ENCODE measurements at regions not wholly inside any gene's neighbourhood (a gene's known extent, or its start where the extent isn't known, plus 50 kb on each side); places are given as distances from the start of the nearest gene placed in this dataset.

DNA sequence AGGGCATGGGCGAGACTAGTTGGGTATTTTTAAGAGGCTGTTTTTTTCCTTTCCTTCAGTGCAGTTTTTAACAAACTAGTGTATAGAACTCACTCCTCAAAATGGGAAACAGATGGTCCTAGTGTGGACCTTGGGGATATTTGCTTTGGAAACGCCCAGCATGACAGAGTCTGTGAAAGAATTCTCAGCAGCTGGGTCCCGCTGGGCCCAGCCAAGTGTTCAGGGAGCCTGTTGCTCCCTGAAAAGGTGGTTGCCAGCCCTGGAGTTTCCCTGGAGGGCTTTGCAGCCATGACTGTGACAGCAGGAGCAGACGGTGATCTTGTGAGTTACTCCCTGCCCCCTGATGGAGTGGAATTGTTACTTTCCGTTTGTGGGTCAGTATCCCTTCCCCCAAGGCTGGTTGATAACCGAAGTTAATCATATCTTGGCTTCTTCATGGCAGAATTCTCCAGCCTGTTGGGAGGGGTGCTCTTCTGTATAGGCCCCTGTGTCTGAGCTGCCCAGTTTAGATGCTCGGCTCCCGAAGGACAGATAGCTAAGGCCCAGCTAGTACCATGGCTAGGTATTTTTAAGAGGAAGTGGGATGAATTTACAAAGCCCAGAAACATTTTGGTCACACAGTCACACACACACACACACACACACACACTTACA lies 278.6 kb upstream of the HABP2 start:
- Histone ChIP-seq H3K4me1 (ENCODE audit: control insufficient read depth, insufficient read depth, low read length) (peaks cover 4% of the 10 kb centered on the region; the same call in 1 of the 2 replicates), H3K36me3 (ENCODE audit: control insufficient read depth, insufficient read depth, low read length) (no peaks in the 10 kb centered on the region), H3K27me3 (ENCODE audit: control insufficient read depth, insufficient read depth, low read length) (no peaks in the 10 kb centered on the region), H3K27ac (ENCODE audit: low read depth, low read length) (no peak overlapping the region), H3K9ac (ENCODE audit: low read depth, low read length) (no peak overlapping the region), H3K9me3 (ENCODE audit: control insufficient read depth, insufficient read depth, low read length) (0 out of 2 replicates have a peak, but pooled peaks cover 3% of the 10 kb centered on the region), H3K4me3 (ENCODE audit: low read depth, low read length) (no peak overlapping the region)

DNA sequence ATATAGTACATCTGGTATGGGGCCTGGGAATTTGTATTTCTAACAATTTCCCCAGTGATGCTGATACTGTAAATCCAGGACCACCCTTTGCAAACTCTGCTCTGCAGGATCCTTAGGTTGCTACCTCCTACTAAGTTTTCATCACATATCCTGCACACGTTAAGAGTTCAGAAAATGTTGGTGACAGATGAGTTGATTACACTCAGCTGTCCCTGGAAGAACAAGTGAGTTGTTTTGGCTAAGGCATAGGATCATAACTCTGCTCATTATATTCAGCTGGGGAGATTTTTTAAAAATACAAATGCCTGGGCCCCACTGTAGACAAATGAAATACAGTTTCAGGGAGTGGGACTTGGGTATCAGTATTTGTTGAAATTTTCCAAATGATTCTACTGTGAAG lies 274.6 kb upstream of the HABP2 start:
- H3K27ac ChIP-seq (ENCODE audit: low read depth, low read length): no peak overlapping the region
- no peak overlapping the region for H3K9ac ChIP-seq (ENCODE audit: low read depth, low read length)
- H3K4me1 ChIP-seq (ENCODE audit: control insufficient read depth, insufficient read depth, low read length): peaks cover 1% of the 10 kb centered on the region; the same call in 1 of the 2 replicates
- no peaks in the 10 kb centered on the region for H3K36me3 ChIP-seq (ENCODE audit: control insufficient read depth, insufficient read depth, low read length)
- H3K27me3 ChIP-seq (ENCODE audit: control insufficient read depth, insufficient read depth, low read length): no peaks in the 10 kb centered on the region
- H3K4me3 ChIP-seq (ENCODE audit: low read depth, low read length): no peak overlapping the region
- H3K9me3 ChIP-seq (ENCODE audit: control insufficient read depth, insufficient read depth, low read length): 0 out of 2 replicates have a peak, but pooled peaks cover 3% of the 10 kb centered on the region

DNA sequence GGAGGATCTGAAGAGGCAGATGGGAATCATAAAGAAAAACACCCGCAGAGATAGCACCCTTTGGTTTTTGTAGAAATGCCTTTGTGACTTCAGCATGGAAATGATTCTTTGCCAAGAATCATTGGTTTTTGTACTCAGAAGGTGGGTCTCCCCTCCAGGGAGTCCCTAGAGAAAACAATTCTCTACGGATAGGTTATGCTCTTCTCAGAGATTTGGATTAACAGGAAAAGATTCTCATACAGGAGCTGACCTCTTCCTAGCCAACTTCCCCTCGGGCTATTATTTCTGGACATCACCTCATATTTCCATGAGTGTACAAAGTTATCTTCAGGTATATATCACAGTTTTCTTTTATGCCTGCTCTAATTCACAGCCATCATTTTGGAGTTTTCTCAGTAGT lies 274.2 kb upstream of the HABP2 start:
- no peak overlapping the region for H3K4me3 ChIP-seq (ENCODE audit: low read depth, low read length)
- H3K36me3 ChIP-seq (ENCODE audit: control insufficient read depth, insufficient read depth, low read length): no peaks in the 10 kb centered on the region
- no peak overlapping the region for H3K9ac ChIP-seq (ENCODE audit: low read depth, low read length)
- H3K27ac ChIP-seq (ENCODE audit: low read depth, low read length): no peak overlapping the region
- 0 out of 2 replicates have a peak, but pooled peaks cover 3% of the 10 kb centered on the region for H3K9me3 ChIP-seq (ENCODE audit: control insufficient read depth, insufficient read depth, low read length)
- H3K4me1 ChIP-seq (ENCODE audit: control insufficient read depth, insufficient read depth, low read length): no peaks in the 10 kb centered on the region
- H3K27me3 ChIP-seq (ENCODE audit: control insufficient read depth, insufficient read depth, low read length): no peaks in the 10 kb centered on the region

DNA sequence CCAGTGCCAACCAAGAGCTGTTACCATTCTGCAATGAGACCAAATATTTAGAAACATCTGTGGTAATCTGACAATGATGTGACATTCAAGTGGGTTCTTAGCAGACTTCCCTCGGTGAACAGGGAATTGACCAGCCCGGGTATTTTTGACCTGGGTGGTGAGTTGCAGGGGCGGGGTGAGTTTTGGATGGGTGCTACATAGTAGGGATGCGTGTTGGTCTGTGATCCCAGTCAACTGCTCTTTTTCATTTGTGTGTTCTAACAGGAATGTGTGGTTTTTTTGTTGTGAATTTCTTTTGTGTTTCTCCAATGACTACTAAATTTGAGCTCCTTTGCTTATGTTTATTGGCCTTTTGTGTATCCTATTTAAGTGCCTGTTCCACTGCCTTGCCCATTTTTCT lies 273.6 kb upstream of the HABP2 start:
- H3K27me3 ChIP-seq (ENCODE audit: control insufficient read depth, insufficient read depth, low read length): no peaks in the 10 kb centered on the region
- H3K27ac ChIP-seq (ENCODE audit: low read depth, low read length): no peak overlapping the region
- H3K36me3 ChIP-seq (ENCODE audit: control insufficient read depth, insufficient read depth, low read length): no peaks in the 10 kb centered on the region
- no peak overlapping the region for H3K9ac ChIP-seq (ENCODE audit: low read depth, low read length)
- H3K4me3 ChIP-seq (ENCODE audit: low read depth, low read length): no peak overlapping the region
- no peaks in the 10 kb centered on the region for H3K4me1 ChIP-seq (ENCODE audit: control insufficient read depth, insufficient read depth, low read length)
- 0 out of 2 replicates have a peak, but pooled peaks cover 3% of the 10 kb centered on the region for H3K9me3 ChIP-seq (ENCODE audit: control insufficient read depth, insufficient read depth, low read length)

DNA sequence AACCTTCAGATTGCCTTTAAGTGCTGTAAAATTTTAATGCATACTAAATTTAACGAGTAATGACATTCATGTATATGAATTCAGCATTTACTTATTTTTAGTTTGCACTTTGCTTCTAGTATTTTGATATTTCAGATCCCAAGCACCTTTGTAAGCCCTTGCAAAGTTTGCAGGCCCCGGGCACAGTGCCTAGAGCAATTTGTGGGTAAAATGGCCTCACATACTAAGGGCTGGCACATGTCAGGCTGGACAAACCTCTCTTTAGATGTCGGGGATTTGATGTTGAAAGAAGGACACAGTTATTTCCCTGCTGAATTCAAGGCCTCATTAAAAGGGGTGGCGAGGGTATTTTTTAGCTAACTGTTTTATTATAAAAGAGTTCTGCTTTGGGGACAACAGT lies 270.3 kb upstream of the HABP2 start:
- Histone ChIP-seq H3K36me3 (ENCODE audit: control insufficient read depth, insufficient read depth, low read length) (no peaks in the 10 kb centered on the region), H3K4me1 (ENCODE audit: control insufficient read depth, insufficient read depth, low read length) (no peaks in the 10 kb centered on the region), H3K27ac (ENCODE audit: low read depth, low read length) (no peak overlapping the region), H3K4me3 (ENCODE audit: low read depth, low read length) (no peak overlapping the region), H3K27me3 (ENCODE audit: control insufficient read depth, insufficient read depth, low read length) (no peaks in the 10 kb centered on the region), H3K9ac (ENCODE audit: low read depth, low read length) (no peak overlapping the region), H3K9me3 (ENCODE audit: control insufficient read depth, insufficient read depth, low read length) (no peaks in the 10 kb centered on the region)

DNA sequence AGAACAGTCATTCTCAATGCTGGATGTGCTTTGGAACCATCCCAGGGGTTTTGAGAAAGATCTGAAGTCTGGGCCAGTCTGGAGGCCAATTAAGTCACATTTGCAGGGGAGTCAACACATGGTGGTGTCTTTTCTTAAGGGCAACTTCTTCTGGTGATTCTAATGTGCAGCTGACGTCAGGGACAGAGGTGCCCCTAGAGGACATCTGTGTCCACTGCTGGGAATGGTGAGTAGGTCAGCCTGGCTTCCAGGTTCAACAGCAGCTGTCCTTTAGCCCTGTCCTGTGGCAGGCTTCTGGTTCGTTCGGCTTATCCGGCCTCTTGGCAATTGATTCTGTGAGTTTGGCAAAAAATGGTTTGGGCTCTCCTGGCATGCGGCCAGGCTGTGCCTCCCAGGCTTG lies 269.7 kb upstream of the HABP2 start:
- Histone ChIP-seq H3K27me3 (ENCODE audit: control insufficient read depth, insufficient read depth, low read length) (no peaks in the 10 kb centered on the region), H3K27ac (ENCODE audit: low read depth, low read length) (no peak overlapping the region), H3K9me3 (ENCODE audit: control insufficient read depth, insufficient read depth, low read length) (no peaks in the 10 kb centered on the region), H3K9ac (ENCODE audit: low read depth, low read length) (no peak overlapping the region), H3K4me3 (ENCODE audit: low read depth, low read length) (no peak overlapping the region), H3K36me3 (ENCODE audit: control insufficient read depth, insufficient read depth, low read length) (no peaks in the 10 kb centered on the region), H3K4me1 (ENCODE audit: control insufficient read depth, insufficient read depth, low read length) (no peaks in the 10 kb centered on the region)

DNA sequence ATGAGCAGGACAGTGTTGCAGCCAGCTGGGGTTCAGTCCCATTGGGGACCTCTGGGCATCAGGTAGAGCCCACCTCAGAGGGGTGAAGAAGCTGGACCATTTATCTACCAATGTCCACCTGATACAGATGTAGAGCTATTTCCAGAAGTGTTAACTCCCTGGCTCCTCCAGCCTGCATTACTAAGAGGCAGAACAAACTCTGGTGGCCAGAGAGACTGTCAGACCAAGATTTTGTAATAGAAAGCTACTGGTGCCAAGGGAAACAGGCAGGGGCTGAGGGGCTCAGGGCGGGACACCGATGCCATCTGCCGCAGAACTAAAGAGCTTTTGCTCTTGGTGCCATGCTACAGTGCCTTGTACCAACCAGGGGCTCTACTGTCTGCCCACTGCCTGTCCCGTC lies 268.2 kb upstream of the HABP2 start:
- no peaks in the 10 kb centered on the region for H3K4me1 ChIP-seq (ENCODE audit: control insufficient read depth, insufficient read depth, low read length)
- H3K4me3 ChIP-seq (ENCODE audit: low read depth, low read length): no peak overlapping the region
- H3K36me3 ChIP-seq (ENCODE audit: control insufficient read depth, insufficient read depth, low read length): no peaks in the 10 kb centered on the region
- H3K9me3 ChIP-seq (ENCODE audit: control insufficient read depth, insufficient read depth, low read length): no peaks in the 10 kb centered on the region
- no peaks in the 10 kb centered on the region for H3K27me3 ChIP-seq (ENCODE audit: control insufficient read depth, insufficient read depth, low read length)
- H3K9ac ChIP-seq (ENCODE audit: low read depth, low read length): no peak overlapping the region
- H3K27ac ChIP-seq (ENCODE audit: low read depth, low read length): no peak overlapping the region

DNA sequence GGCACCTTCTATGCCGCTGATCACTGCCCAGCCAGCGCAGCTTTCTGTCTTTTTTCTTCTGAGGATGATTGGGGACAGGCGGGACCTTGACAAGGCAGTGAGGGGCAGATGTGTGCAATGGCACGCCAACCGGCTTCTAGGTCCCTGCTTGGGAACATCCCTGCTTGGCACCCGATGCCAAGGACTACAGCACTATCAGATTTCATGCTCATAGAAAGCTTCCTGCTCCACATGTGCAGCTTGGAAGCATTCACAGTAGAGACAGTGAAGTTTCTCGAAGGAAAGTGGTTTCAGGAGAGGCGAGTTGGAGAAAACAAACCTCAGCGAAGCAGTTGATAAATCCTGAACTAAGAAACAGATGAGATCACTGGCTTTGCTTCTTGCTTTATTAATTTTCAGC lies 267.5 kb upstream of the HABP2 start:
- Histone ChIP-seq H3K9ac (ENCODE audit: low read depth, low read length) (no peak overlapping the region), H3K4me1 (ENCODE audit: control insufficient read depth, insufficient read depth, low read length) (no peaks in the 10 kb centered on the region), H3K36me3 (ENCODE audit: control insufficient read depth, insufficient read depth, low read length) (no peaks in the 10 kb centered on the region), H3K27me3 (ENCODE audit: control insufficient read depth, insufficient read depth, low read length) (no peaks in the 10 kb centered on the region), H3K9me3 (ENCODE audit: control insufficient read depth, insufficient read depth, low read length) (no peaks in the 10 kb centered on the region), H3K27ac (ENCODE audit: low read depth, low read length) (no peak overlapping the region), H3K4me3 (ENCODE audit: low read depth, low read length) (no peak overlapping the region)

DNA sequence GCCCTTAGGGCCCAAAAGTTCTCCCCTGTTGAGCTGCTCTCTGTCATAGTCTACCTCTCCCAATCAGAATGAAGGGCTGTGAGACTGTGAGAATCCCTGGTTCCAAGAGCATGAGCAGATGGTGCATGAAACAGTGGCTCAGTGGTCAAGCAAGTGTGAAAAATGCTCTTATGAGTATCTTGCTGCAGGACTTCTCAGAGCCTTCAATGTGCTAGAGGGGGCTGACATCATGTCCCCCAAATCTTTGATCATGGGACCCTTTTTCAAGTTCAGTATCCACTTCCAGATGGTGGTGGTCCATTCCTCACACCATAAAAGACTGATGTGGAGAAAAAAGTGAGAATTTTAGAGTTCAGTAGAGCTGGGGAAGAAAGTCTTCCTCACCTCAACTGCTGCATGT lies 265.3 kb upstream of the HABP2 start:
- Histone ChIP-seq H3K27ac (ENCODE audit: low read depth, low read length) (no peak overlapping the region), H3K36me3 (ENCODE audit: control insufficient read depth, insufficient read depth, low read length) (no peaks in the 10 kb centered on the region), H3K9ac (ENCODE audit: low read depth, low read length) (no peak overlapping the region), H3K9me3 (ENCODE audit: control insufficient read depth, insufficient read depth, low read length) (no peaks in the 10 kb centered on the region), H3K4me3 (ENCODE audit: low read depth, low read length) (no peak overlapping the region), H3K4me1 (ENCODE audit: control insufficient read depth, insufficient read depth, low read length) (no peaks in the 10 kb centered on the region), H3K27me3 (ENCODE audit: control insufficient read depth, insufficient read depth, low read length) (no peaks in the 10 kb centered on the region)

DNA sequence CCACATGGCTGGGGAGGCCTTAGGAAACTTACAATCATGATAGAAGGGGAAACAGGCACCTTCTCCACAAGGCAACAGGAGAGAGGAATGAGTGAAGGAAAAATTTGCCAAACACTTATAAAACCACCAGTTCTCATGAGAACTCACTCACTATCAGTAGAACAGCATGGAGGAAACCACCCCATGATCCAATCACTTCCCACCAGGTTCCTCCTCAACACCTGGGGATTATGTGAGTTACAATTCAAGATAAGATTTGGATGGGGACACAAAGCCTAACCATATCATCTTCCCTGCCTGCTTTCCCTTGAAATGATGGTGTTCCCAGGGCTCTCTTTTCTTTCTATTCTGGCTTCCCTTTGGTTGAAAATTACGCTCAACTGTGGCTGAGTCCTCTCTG lies 262.7 kb upstream of the HABP2 start:
- H3K4me1 ChIP-seq (ENCODE audit: control insufficient read depth, insufficient read depth, low read length): no peaks in the 10 kb centered on the region

DNA sequence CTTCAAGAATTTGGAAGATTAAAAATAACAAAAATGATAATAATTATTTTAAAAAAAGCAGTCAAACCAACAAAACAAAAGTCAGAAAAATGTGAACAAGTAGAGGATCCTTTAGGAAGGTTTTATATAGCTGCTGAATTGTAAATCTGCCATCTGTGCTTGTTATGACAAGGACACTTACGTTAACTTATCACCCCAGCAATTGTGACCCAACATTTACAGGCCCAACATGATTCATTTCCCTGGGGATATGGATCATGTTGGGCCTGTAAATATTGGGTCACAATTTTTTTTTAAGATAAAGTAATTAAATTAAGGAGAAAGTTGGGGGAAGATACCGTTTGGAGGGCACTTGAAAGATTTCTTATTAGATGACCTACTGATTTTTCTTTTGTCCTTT lies 261.4 kb upstream of the HABP2 start:
- no peak overlapping the region for H3K4me3 ChIP-seq (ENCODE audit: low read depth, low read length)
- no peaks in the 10 kb centered on the region for H3K9me3 ChIP-seq (ENCODE audit: control insufficient read depth, insufficient read depth, low read length)
- H3K27me3 ChIP-seq (ENCODE audit: control insufficient read depth, insufficient read depth, low read length): no peaks in the 10 kb centered on the region
- H3K27ac ChIP-seq (ENCODE audit: low read depth, low read length): no peak overlapping the region
- no peaks in the 10 kb centered on the region for H3K36me3 ChIP-seq (ENCODE audit: control insufficient read depth, insufficient read depth, low read length)
- H3K9ac ChIP-seq (ENCODE audit: low read depth, low read length): no peak overlapping the region
- H3K4me1 ChIP-seq (ENCODE audit: control insufficient read depth, insufficient read depth, low read length): no peaks in the 10 kb centered on the region

More for the DNA sequence above, 262.7 kb upstream of the HABP2 start:
- Histone ChIP-seq H3K9me3 (ENCODE audit: control insufficient read depth, insufficient read depth, low read length) (no peaks in the 10 kb centered on the region), H3K36me3 (ENCODE audit: control insufficient read depth, insufficient read depth, low read length) (no peaks in the 10 kb centered on the region), H3K27me3 (ENCODE audit: control insufficient read depth, insufficient read depth, low read length) (no peaks in the 10 kb centered on the region), H3K4me3 (ENCODE audit: low read depth, low read length) (no peak overlapping the region), H3K27ac (ENCODE audit: low read depth, low read length) (no peak overlapping the region), H3K9ac (ENCODE audit: low read depth, low read length) (no peak overlapping the region)
